ENCODE measurements at regions not wholly inside any gene's neighbourhood (a gene's known extent, or its start where the extent isn't known, plus 50 kb on each side); places are given as distances from the start of the nearest gene placed in this dataset.

DNA sequence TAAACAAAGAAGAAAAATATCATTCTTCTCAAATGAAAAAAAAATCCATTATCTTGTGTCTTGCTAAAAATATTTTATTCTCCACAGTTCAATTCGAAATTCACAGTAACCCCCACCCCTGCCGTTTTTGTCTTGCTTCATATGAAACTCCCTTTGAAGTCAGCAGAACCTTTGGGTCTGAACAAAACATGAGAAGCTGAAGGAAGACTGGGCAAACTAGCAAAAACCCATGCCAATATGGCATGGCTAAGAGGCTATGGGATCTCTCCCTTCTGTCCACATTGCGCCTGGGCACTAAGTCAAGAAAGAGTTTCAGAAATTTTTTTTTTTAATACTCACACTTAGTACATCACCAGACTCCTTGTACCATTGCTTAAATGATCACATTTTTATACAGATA is 136.0 kb upstream of the SMIM31 start:
- intact Hi-C loops (cut with DNase I), result no loop called here
- H3K4me3 ChIP-seq, result no peak overlapping the region
- no peak for TF ChIP-seq CTCF (IDR thresholded peaks at IDR 0.05)
- DNase-seq (no peak), ATAC-seq (no peak)
- no peaks in the 10 kb centered on the region for H3K4me1 ChIP-seq
- H3K27me3 ChIP-seq, result no peaks in the 10 kb centered on the region
- no peaks in the 10 kb centered on the region for H3K36me3 ChIP-seq
- no peak overlapping the region for H3K27ac ChIP-seq
- no peaks in the 10 kb centered on the region for H3K9me3 ChIP-seq

GRCh38 chr4:164621886-164622521 is 131.9 kb upstream of the SMIM31 start:
- no peaks in the 10 kb centered on the region for H3K4me1 ChIP-seq
- H3K27me3 ChIP-seq, result no peaks in the 10 kb centered on the region
- H3K36me3 ChIP-seq, result no peaks in the 10 kb centered on the region
- ATAC-seq, result no peak
- TF ChIP-seq CTCF (IDR thresholded peaks at IDR 0.05), result no peak
- no peak for DNase-seq
- intact Hi-C loops (cut with DNase I), result no loop called here
- H3K27ac ChIP-seq, result no peak overlapping the region
- no peaks in the 10 kb centered on the region for H3K9me3 ChIP-seq
- H3K4me3 ChIP-seq, result no peak overlapping the region

DNA sequence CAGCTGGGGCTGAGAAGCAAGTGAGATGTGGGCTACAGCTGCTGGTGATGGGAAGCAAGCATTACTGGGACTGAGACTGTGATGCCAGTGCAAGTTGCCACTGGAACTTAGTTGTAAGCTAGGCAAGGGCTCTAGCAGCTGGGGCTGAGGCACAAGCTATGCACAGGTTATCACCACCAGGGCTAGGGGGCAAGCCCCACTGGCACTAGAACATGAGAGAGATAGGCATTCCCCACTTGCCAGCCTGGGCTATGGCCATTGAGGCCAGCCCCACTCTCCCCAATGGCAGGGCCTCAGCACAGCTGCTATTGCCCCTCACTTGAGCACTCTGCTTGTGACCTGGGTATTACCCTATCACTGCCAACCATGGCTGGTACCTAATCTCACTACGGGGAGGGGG is 130.8 kb upstream of the SMIM31 start:
- TF ChIP-seq CTCF (IDR thresholded peaks at IDR 0.05), result no peak
- no peaks in the 10 kb centered on the region for H3K36me3 ChIP-seq
- H3K27ac ChIP-seq, result no peak overlapping the region
- H3K4me1 ChIP-seq, result no peaks in the 10 kb centered on the region
- intact Hi-C loops (cut with DNase I), result no loop called here
- H3K9me3 ChIP-seq, result no peaks in the 10 kb centered on the region
- no peaks in the 10 kb centered on the region for H3K27me3 ChIP-seq
- ATAC-seq (no peak), DNase-seq (no peak)
- no peak overlapping the region for H3K4me3 ChIP-seq

GRCh38 chr4:164639001-164639400 is 114.9 kb upstream of the SMIM31 start:
- ATAC-seq (no peak), DNase-seq (no peak)
- Histone ChIP-seq H3K9me3 (no peaks in the 10 kb centered on the region), H3K27me3 (no peaks in the 10 kb centered on the region), H3K36me3 (no peaks in the 10 kb centered on the region), H3K4me1 (no peaks in the 10 kb centered on the region), H3K27ac (no peak overlapping the region), H3K4me3 (no peak overlapping the region)
- no peak for TF ChIP-seq CTCF (IDR thresholded peaks at IDR 0.05)
- intact Hi-C loops (cut with DNase I), result no loop called here

GRCh38 chr4:164648151-164648848 is 105.6 kb upstream of the SMIM31 start:
- Histone ChIP-seq H3K27ac (no peak overlapping the region), H3K4me1 (no peaks in the 10 kb centered on the region), H3K9me3 (no peaks in the 10 kb centered on the region), H3K27me3 (no peaks in the 10 kb centered on the region), H3K4me3 (no peak overlapping the region), H3K36me3 (no peaks in the 10 kb centered on the region)
- DNase-seq, result no peak
- TF ChIP-seq CTCF (IDR thresholded peaks at IDR 0.05), result no peak
- intact Hi-C loops (cut with DNase I), result no loop called here
- ATAC-seq, result no peak

Measured in upper lobe of right lung (tissue), 1 donor.